GM23338 (cell line): ENCODE measurements at regions not wholly inside any gene's neighbourhood (a gene's known extent, or its start where the extent isn't known, plus 50 kb on each side); places are given as distances from the start of the nearest gene placed in this dataset.

ENCODE experiments used
- ATAC-seq: fragments of 200-7000 bp; cut with Tn5 transposase; 3 replicates; pipeline ENCODE4 v1.9.1; 2020
- DNase-seq: peaks from one replicate; pipeline ENCODE4 v3.0.0-alpha.2; 2015; ENCODE audit warnings: low spot score
- H2AFZ ChIP-seq: fragments of 200-600 bp; sonication (generic); 2 replicates; pipeline ENCODE4 v1.8.0; 2016; ENCODE audit warnings: antibody characterized with exemption, mild to moderate bottlenecking, moderate library complexity
- H3F3A ChIP-seq: fragments of 200-600 bp; sonication (generic); replicated peaks from 2 replicates; pipeline ENCODE4 v1.8.0; 2017; ENCODE audit warnings: antibody characterized with exemption, mixed run types, low read depth
- H3K27ac ChIP-seq: fragments of 200-600 bp; sonication (generic); 2 replicates; pipeline ENCODE4 v1.6.1; 2016; ENCODE audit warnings: low read depth
- H3K27me3 ChIP-seq: fragments of 200-600 bp; sonication (generic); 2 replicates; pipeline ENCODE4 v1.8.0; 2016; ENCODE audit warnings: mild to moderate bottlenecking, mixed run types, moderate library complexity; ENCODE audit not compliant: insufficient read depth
- H3K36me3 ChIP-seq: fragments of 200-600 bp; sonication (generic); 2 replicates; pipeline ENCODE4 v1.8.0; 2016; ENCODE audit warnings: mild to moderate bottlenecking; ENCODE audit not compliant: insufficient read depth
- H3K4me1 ChIP-seq: fragments of 200-600 bp; sonication (generic); 2 replicates; pipeline ENCODE4 v1.8.0; 2016; ENCODE audit warnings: mild to moderate bottlenecking, moderate library complexity; ENCODE audit not compliant: insufficient read depth
- H3K4me2 ChIP-seq: fragments of 200-600 bp; sonication (generic); 2 replicates; pipeline ENCODE4 v1.7.1; 2017; ENCODE audit warnings: mixed run types
- H3K4me3 ChIP-seq: fragments of 200-600 bp; sonication (generic); 2 replicates; pipeline ENCODE4 v1.6.1; 2016; ENCODE audit warnings: mixed run types
- H3K79me2 ChIP-seq: fragments of 200-600 bp; sonication (generic); replicated peaks from 2 replicates; pipeline ENCODE4 v1.8.0; 2017; ENCODE audit warnings: mild to moderate bottlenecking; ENCODE audit not compliant: insufficient read depth
- H3K9me2 ChIP-seq: fragments of 200-600 bp; sonication (generic); 2 replicates; pipeline ENCODE4 v1.8.0; 2017; ENCODE audit not compliant: insufficient read depth
- H4K20me1 ChIP-seq: fragments of 200-600 bp; sonication (generic); replicated peaks from 2 replicates; pipeline ENCODE4 v1.8.0; 2017; ENCODE audit warnings: mild to moderate bottlenecking; ENCODE audit not compliant: insufficient read depth
- H3K27ac Mint-ChIP-seq: 2 replicates; pipeline ENCODE4 v1.8.0; 2020; ENCODE audit warnings: inconsistent platforms, mild to moderate bottlenecking, moderate library complexity, mixed read lengths
- H3K27me3 Mint-ChIP-seq: 3 replicates; pipeline ENCODE4 v1.8.0; 2022; ENCODE audit warnings: low read depth, mild to moderate bottlenecking, moderate library complexity, mixed read lengths, inconsistent platforms; ENCODE audit not compliant: insufficient read depth, poor library complexity
- H3K36me3 Mint-ChIP-seq: 3 replicates; pipeline ENCODE4 v1.8.0; 2021; ENCODE audit warnings: low read depth, mild to moderate bottlenecking, inconsistent platforms, moderate library complexity, mixed read lengths
- H3K4me1 Mint-ChIP-seq: 3 replicates; pipeline ENCODE4 v1.8.0; 2020; ENCODE audit warnings: mild to moderate bottlenecking, inconsistent platforms, mixed read lengths
- H3K4me3 Mint-ChIP-seq: 3 replicates; pipeline ENCODE4 v1.8.0; 2021; ENCODE audit warnings: moderate library complexity, mild to moderate bottlenecking, inconsistent platforms, mixed read lengths
- H3K9me3 Mint-ChIP-seq: 3 replicates; pipeline ENCODE4 v1.8.0; 2020; ENCODE audit warnings: moderate library complexity, mild to moderate bottlenecking, inconsistent platforms, mixed read lengths
- CREB1 ChIP-seq: fragments of 250-450 bp; sonication (Bioruptor Pico); IDR thresholded peaks from 2 replicates; pipeline ENCODE4 v1.5.0; 2020; ENCODE audit warnings: low read depth, mild to moderate bottlenecking, moderate library complexity
- EZH2 ChIP-seq: fragments of 200-600 bp; sonication (generic); IDR thresholded peaks from one replicate; pipeline ENCODE4 v1.8.0; 2017; ENCODE audit warnings: antibody characterized with exemption, mild to moderate bottlenecking, low read depth; ENCODE audit not compliant: unreplicated experiment
- EZH2phosphoT487 ChIP-seq: fragments of 200-600 bp; sonication (generic); IDR thresholded peaks from one replicate; pipeline ENCODE4 v1.8.1; 2018; ENCODE audit warnings: antibody characterized with exemption; ENCODE audit not compliant: unreplicated experiment
- JUNB ChIP-seq: IDR thresholded peaks from one replicate; pipeline ENCODE4 v1.6.1; 2016; ENCODE audit warnings: antibody characterized with exemption; ENCODE audit not compliant: unreplicated experiment
- NANOG ChIP-seq: IDR thresholded peaks from 2 replicates; pipeline ENCODE4 v1.6.1; 2016; ENCODE audit warnings: antibody characterized with exemption, borderline replicate concordance
- POLR2AphosphoS5 ChIP-seq: IDR thresholded peaks from 2 replicates; pipeline ENCODE4 v1.6.1; 2016; ENCODE audit warnings: antibody characterized with exemption, low read depth
- STAT1 ChIP-seq: IDR thresholded peaks from one replicate; pipeline ENCODE4 v1.6.1; 2016; ENCODE audit warnings: antibody characterized with exemption; ENCODE audit not compliant: unreplicated experiment
- TF ChIP-seq, protein P1 (sequence below): IDR thresholded peaks from one replicate; pipeline ENCODE4 v1.6.1; 2018; ENCODE audit warnings: antibody characterized with exemption; ENCODE audit not compliant: unreplicated experiment
- TF ChIP-seq, protein P2 (sequence below): fragments of 250-450 bp; sonication (Bioruptor Pico); IDR thresholded peaks from 2 replicates; pipeline ENCODE4 v1.5.0; 2020; ENCODE audit warnings: mild to moderate bottlenecking, moderate library complexity

DNA sequence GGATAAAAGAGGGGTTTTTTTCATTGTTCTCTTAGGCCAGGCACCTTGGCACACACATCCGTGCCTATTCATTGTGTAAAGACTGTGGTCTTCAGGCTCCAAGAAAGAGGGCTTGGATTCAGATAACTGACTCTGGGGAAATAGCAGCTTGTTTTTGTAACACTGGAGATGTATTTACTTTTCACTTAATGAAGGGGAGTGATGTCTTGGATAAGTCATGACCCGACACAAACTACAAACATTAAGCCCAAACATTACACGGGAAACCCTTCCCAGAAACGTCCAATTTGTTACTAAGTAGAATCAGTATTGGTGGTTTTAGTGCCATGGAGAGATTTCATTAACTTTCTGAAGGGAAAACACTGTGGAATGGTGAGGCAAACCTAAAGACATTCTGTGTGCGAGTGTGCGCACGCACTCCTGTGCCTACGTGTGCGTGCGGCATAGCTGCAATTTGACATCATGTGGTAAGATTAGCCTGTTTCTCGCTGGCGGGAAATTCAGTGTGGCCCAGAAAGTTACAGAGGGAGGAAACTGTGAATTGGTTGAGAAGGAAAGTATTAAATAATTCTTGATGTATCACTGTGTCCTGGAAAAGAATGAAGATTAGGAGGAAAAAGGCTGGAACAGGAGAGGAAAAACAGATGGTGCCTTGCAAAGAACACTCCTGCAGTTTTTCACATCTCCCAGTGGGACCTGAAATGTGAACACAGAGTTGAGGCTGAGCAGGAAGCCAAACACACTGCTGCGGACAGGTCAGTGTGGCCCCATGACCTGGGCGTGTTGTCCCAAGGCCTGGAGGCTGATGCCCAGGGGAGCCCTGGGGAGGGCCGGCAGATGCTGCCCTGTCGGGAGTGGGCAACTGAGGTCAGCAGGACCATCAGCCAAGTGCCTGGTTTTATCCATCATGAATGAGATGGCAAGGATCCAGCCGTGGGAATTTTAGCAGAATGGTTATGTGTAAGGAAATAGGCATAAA lies 108.5 kb downstream of the GAS1 start (continued):
- TF ChIP-seq, protein P1, sequence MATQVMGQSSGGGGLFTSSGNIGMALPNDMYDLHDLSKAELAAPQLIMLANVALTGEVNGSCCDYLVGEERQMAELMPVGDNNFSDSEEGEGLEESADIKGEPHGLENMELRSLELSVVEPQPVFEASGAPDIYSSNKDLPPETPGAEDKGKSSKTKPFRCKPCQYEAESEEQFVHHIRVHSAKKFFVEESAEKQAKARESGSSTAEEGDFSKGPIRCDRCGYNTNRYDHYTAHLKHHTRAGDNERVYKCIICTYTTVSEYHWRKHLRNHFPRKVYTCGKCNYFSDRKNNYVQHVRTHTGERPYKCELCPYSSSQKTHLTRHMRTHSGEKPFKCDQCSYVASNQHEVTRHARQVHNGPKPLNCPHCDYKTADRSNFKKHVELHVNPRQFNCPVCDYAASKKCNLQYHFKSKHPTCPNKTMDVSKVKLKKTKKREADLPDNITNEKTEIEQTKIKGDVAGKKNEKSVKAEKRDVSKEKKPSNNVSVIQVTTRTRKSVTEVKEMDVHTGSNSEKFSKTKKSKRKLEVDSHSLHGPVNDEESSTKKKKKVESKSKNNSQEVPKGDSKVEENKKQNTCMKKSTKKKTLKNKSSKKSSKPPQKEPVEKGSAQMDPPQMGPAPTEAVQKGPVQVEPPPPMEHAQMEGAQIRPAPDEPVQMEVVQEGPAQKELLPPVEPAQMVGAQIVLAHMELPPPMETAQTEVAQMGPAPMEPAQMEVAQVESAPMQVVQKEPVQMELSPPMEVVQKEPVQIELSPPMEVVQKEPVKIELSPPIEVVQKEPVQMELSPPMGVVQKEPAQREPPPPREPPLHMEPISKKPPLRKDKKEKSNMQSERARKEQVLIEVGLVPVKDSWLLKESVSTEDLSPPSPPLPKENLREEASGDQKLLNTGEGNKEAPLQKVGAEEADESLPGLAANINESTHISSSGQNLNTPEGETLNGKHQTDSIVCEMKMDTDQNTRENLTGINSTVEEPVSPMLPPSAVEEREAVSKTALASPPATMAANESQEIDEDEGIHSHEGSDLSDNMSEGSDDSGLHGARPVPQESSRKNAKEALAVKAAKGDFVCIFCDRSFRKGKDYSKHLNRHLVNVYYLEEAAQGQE: no peak
- TF ChIP-seq JUNB: no peak

DNA sequence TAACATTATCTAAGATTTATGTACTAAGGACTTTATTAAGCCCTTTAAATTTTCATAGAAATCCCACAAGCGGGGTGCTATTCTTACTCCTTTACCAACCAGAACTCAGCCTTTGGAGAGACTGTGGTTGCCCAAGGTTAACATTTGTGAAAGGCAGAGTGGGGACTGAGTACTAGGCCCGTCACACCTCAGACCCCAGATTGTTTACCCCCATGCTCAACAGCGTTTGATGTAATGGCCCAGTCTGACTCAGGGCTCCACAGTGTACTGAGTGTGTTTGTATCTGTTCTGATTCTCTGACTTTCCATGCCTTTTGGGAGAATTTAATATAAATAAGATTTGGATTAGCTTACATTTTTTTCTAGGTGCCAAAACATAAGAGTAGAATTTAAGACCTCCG lies 110.0 kb downstream of the GAS1 start:
- ATAC-seq (no peak), DNase-seq (no peak)
- Histone ChIP-seq H3K79me2 (no peaks in the 10 kb centered on the region), H4K20me1 (no peaks in the 10 kb centered on the region), H3K36me3 (no peaks in the 10 kb centered on the region), H3K27ac (no peak overlapping the region), H3F3A (no peaks in the 10 kb centered on the region), H2AFZ (no peak overlapping the region), H3K4me2 (no peak overlapping the region), H3K27me3 (no peaks in the 10 kb centered on the region), H3K4me3 (no peak overlapping the region), H3K4me1 (no peaks in the 10 kb centered on the region), H3K9me2 (no peaks in the 10 kb centered on the region)
- H3K27me3 Mint-ChIP-seq: no peaks in the 10 kb centered on the region
- H3K36me3 Mint-ChIP-seq: no peaks in the 10 kb centered on the region
- peaks cover 4% of the 10 kb centered on the region; the same call in 1 of the 3 replicates for H3K4me1 Mint-ChIP-seq
- H3K9me3 Mint-ChIP-seq: no peaks in the 10 kb centered on the region
- no peak overlapping the region for H3K4me3 Mint-ChIP-seq
- H3K27ac Mint-ChIP-seq: no peak overlapping the region
- TF ChIP-seq JUNB (no peak), CREB1 (CRISPR knock-in tag) (no peak), NANOG (no peak), EZH2phosphoT487 (no peak), STAT1 (no peak), EZH2 (no peak), POLR2AphosphoS5 (no peak)
- TF ChIP-seq, protein P2, sequence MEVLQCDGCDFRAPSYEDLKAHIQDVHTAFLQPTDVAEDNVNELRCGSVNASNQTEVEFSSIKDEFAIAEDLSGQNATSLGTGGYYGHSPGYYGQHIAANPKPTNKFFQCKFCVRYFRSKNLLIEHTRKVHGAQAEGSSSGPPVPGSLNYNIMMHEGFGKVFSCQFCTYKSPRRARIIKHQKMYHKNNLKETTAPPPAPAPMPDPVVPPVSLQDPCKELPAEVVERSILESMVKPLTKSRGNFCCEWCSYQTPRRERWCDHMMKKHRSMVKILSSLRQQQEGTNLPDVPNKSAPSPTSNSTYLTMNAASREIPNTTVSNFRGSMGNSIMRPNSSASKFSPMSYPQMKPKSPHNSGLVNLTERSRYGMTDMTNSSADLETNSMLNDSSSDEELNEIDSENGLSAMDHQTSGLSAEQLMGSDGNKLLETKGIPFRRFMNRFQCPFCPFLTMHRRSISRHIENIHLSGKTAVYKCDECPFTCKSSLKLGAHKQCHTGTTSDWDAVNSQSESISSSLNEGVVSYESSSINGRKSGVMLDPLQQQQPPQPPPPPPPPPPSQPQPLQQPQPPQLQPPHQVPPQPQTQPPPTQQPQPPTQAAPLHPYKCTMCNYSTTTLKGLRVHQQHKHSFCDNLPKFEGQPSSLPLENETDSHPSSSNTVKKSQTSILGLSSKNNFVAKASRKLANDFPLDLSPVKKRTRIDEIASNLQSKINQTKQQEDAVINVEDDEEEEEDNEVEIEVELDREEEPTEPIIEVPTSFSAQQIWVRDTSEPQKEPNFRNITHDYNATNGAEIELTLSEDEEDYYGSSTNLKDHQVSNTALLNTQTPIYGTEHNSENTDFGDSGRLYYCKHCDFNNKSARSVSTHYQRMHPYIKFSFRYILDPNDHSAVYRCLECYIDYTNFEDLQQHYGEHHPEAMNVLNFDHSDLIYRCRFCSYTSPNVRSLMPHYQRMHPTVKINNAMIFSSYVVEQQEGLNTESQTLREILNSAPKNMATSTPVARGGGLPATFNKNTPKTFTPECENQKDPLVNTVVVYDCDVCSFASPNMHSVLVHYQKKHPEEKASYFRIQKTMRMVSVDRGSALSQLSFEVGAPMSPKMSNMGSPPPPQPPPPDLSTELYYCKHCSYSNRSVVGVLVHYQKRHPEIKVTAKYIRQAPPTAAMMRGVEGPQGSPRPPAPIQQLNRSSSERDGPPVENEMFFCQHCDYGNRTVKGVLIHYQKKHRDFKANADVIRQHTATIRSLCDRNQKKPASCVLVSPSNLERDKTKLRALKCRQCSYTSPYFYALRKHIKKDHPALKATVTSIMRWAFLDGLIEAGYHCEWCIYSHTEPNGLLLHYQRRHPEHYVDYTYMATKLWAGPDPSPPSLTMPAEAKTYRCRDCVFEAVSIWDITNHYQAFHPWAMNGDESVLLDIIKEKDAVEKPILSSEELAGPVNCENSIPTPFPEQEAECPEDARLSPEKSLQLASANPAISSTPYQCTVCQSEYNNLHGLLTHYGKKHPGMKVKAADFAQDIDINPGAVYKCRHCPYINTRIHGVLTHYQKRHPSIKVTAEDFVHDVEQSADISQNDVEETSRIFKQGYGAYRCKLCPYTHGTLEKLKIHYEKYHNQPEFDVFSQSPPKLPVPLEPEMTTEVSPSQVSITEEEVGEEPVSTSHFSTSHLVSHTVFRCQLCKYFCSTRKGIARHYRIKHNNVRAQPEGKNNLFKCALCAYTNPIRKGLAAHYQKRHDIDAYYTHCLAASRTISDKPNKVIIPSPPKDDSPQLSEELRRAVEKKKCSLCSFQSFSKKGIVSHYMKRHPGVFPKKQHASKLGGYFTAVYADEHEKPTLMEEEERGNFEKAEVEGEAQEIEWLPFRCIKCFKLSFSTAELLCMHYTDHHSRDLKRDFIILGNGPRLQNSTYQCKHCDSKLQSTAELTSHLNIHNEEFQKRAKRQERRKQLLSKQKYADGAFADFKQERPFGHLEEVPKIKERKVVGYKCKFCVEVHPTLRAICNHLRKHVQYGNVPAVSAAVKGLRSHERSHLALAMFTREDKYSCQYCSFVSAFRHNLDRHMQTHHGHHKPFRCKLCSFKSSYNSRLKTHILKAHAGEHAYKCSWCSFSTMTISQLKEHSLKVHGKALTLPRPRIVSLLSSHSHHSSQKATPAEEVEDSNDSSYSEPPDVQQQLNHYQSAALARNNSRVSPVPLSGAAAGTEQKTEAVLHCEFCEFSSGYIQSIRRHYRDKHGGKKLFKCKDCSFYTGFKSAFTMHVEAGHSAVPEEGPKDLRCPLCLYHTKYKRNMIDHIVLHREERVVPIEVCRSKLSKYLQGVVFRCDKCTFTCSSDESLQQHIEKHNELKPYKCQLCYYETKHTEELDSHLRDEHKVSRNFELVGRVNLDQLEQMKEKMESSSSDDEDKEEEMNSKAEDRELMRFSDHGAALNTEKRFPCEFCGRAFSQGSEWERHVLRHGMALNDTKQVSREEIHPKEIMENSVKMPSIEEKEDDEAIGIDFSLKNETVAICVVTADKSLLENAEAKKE (CRISPR knock-in tag): no peak
- TF ChIP-seq, protein P1: no peak
